ENCODE measurements at regions not wholly inside any gene's neighbourhood (a gene's known extent, or its start where the extent isn't known, plus 50 kb on each side); places are given as distances from the start of the nearest gene placed in this dataset.

DNA sequence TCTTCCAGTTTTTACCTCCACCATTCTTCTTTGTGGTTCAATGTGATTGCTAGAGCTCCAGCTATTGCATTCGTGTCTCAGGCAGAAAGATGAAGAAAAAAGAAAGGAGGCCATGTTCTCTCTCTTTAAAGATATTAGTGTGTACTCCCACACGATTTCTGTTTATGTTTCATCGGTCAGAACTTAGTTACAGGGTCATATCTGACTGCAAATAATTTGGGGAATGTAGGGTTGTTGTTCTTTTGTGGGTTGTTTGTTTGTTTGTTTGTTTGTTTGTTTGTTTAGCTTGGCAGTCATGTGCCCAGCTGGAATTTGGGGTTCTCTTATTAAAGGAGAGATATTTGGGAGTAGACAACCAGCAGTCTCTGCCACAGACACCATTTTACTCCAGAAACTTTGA is 53.6 kb upstream of the PIK3CG start:
- 11% methylated on average over 3 of the region's 3 CpGs for WGBS (ENCODE audit: missing lambda C conversion rate)
- H3K4me1 ChIP-seq: no peaks in the 10 kb centered on the region
- no peak overlapping the region for H3K4me2 ChIP-seq
- H3K4me3 ChIP-seq: no peak overlapping the region
- TF ChIP-seq EHF (CRISPR knock-in tag; IDR thresholded peaks at IDR 0.05) (no peak), PHF8 (IDR thresholded peaks at IDR 0.05; ENCODE audit: borderline replicate concordance, low read depth) (no peak), KDM1A (IDR thresholded peaks at IDR 0.05; ENCODE audit: low read depth) (no peak), POLR2A (IDR thresholded peaks at IDR 0.05; ENCODE audit: low read length) (no peak), GATA3 (IDR thresholded peaks at IDR 0.05; ENCODE audit: borderline replicate concordance) (no peak), RCOR1 (IDR thresholded peaks at IDR 0.05; ENCODE audit: low read depth, low read length) (no peak), MAZ (IDR thresholded peaks at IDR 0.05; ENCODE audit: borderline replicate concordance, low read depth, low read length) (no peak), NPAS2 (CRISPR knock-in tag; IDR thresholded peaks at IDR 0.05; ENCODE audit: borderline replicate concordance) (no peak), ZC3H11A (IDR thresholded peaks at IDR 0.05) (no peak), HDAC2 (IDR thresholded peaks at IDR 0.05) (no peak), EP300 (IDR thresholded peaks at IDR 0.05) (no peak), HOXA7 (CRISPR knock-in tag; IDR thresholded peaks at IDR 0.05) (no peak), FOSL2 (IDR thresholded peaks at IDR 0.05) (no peak), FOSL2 (CRISPR knock-in tag; IDR thresholded peaks at IDR 0.05) (no peak), NR3C1 (IDR thresholded peaks at IDR 0.05) (no peak), POLR2AphosphoS2 (conservative IDR thresholded peaks at IDR 0.05; ENCODE audit: low read length) (no peak), KDM5A (IDR thresholded peaks at IDR 0.05) (no peak)
- TF ChIP-seq, protein P1, sequence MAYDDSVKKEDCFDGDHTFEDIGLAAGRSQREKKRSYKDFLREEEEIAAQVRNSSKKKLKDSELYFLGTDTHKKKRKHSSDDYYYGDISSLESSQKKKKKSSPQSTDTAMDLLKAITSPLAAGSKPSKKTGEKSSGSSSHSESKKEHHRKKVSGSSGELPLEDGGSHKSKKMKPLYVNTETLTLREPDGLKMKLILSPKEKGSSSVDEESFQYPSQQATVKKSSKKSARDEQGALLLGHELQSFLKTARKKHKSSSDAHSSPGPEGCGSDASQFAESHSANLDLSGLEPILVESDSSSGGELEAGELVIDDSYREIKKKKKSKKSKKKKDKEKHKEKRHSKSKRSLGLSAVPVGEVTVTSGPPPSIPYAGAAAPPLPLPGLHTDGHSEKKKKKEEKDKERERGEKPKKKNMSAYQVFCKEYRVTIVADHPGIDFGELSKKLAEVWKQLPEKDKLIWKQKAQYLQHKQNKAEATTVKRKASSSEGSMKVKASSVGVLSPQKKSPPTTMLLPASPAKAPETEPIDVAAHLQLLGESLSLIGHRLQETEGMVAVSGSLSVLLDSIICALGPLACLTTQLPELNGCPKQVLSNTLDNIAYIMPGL (CRISPR knock-in tag; IDR thresholded peaks at IDR 0.05; ENCODE audit: borderline replicate concordance): no peak
- TF ChIP-seq, protein P2, sequence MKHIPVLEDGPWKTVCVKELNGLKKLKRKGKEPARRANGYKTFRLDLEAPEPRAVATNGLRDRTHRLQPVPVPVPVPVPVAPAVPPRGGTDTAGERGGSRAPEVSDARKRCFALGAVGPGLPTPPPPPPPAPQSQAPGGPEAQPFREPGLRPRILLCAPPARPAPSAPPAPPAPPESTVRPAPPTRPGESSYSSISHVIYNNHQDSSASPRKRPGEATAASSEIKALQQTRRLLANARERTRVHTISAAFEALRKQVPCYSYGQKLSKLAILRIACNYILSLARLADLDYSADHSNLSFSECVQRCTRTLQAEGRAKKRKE (CRISPR knock-in tag; IDR thresholded peaks at IDR 0.05; ENCODE audit: low read depth): no peak
- TF ChIP-seq, protein P3, sequence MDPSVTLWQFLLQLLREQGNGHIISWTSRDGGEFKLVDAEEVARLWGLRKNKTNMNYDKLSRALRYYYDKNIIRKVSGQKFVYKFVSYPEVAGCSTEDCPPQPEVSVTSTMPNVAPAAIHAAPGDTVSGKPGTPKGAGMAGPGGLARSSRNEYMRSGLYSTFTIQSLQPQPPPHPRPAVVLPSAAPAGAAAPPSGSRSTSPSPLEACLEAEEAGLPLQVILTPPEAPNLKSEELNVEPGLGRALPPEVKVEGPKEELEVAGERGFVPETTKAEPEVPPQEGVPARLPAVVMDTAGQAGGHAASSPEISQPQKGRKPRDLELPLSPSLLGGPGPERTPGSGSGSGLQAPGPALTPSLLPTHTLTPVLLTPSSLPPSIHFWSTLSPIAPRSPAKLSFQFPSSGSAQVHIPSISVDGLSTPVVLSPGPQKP (IDR thresholded peaks at IDR 0.05; ENCODE audit: low read depth, low read length): no peak
- H3K9me3 ChIP-seq: no peaks in the 10 kb centered on the region
- no peak overlapping the region for H3K27ac ChIP-seq
- ChIA-PET POLR2A (no interaction called here), CTCF (interaction anchor here (2.0 kb wide), 1 partner anchor 336 kb away, joined by 5 read pairs; no protein-coding TSS in a partner anchor)
- no peak for ATAC-seq
- no peak for FAIRE-seq
- DNase-seq (ENCODE audit: low read depth in 1 of 2, low spot score in 1 of 2): no peak

DNA sequence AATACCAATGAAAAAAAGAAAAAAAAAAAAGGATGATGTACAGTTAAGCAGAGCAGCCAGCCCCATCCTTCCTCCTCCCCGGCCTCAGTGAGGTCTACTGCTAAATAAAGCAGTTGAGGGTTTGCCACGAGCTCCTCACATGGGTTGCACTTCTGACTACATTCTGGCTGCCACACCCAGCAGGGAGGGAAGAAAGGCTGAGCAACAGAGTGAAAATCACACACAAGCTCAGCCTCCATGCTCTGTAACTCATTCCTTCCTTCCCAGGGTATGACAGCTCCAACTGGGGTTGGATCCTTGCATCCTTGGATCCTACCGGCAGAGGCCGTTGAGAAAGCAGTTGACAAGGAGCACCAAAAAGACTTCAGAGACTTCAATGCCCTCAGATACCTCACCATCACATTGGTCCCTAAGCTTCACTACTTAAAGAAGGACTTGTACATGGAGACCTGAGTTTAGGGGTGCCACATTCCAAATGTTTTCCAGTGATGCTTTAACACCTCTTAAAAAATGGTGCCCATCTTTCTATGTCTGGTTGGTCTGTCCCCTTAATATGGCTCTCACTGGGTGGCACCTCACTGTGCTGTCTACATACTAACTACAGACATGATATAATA is 52.9 kb upstream of the PIK3CG start:
- POLR2A ChIA-PET: no interaction called here

More for the DNA sequence above, 52.9 kb upstream of the PIK3CG start:
- ATAC-seq: no peak
- Histone ChIP-seq H3K4me3 (no peak overlapping the region), H3K9me3 (no peaks in the 10 kb centered on the region), H3K4me1 (no peaks in the 10 kb centered on the region), H3K4me2 (no peak overlapping the region), H3K27ac (no peak overlapping the region)
- 65% methylated on average over 4 of the region's 4 CpGs for WGBS (ENCODE audit: missing lambda C conversion rate)
- CTCF ChIA-PET: interaction anchor here (1.0 to 2.0 kb wide), 3 partner anchors 10 to 635 kb away, joined by 3 to 5 read pairs (median 4); no protein-coding TSS in a partner anchor
- no peak for TF ChIP-seq RCOR1 (IDR thresholded peaks at IDR 0.05; ENCODE audit: low read depth, low read length)
- no peak for TF ChIP-seq JUN (IDR thresholded peaks at IDR 0.05)
- TF ChIP-seq KDM1A (IDR thresholded peaks at IDR 0.05; ENCODE audit: low read depth): no peak
- TF ChIP-seq PHF8 (IDR thresholded peaks at IDR 0.05; ENCODE audit: borderline replicate concordance, low read depth): no peak
- TF ChIP-seq, protein P4, sequence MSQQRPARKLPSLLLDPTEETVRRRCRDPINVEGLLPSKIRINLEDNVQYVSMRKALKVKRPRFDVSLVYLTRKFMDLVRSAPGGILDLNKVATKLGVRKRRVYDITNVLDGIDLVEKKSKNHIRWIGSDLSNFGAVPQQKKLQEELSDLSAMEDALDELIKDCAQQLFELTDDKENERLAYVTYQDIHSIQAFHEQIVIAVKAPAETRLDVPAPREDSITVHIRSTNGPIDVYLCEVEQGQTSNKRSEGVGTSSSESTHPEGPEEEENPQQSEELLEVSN (IDR thresholded peaks at IDR 0.05; ENCODE audit: borderline replicate concordance, low read depth): no peak
- no peak for TF ChIP-seq HEYL (CRISPR knock-in tag; IDR thresholded peaks at IDR 0.05)
- no peak for TF ChIP-seq NR3C1 (IDR thresholded peaks at IDR 0.05)
- no peak for TF ChIP-seq HOXB5 (CRISPR knock-in tag; IDR thresholded peaks at IDR 0.05)
- TF ChIP-seq BHLHE40 (IDR thresholded peaks at IDR 0.05; ENCODE audit: low read depth, low read length): no peak
- TF ChIP-seq, protein P5, sequence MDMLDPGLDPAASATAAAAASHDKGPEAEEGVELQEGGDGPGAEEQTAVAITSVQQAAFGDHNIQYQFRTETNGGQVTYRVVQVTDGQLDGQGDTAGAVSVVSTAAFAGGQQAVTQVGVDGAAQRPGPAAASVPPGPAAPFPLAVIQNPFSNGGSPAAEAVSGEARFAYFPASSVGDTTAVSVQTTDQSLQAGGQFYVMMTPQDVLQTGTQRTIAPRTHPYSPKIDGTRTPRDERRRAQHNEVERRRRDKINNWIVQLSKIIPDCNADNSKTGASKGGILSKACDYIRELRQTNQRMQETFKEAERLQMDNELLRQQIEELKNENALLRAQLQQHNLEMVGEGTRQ (IDR thresholded peaks at IDR 0.05): no peak
- FAIRE-seq: no peak
- no peak for DNase-seq (ENCODE audit: low read depth in 1 of 2, low spot score in 1 of 2)

All from A549 (cell line).